IMR-90 (cell line): ENCODE measurements at regions not wholly inside any gene's neighbourhood (a gene's known extent, or its start where the extent isn't known, plus 50 kb on each side); places are given as distances from the start of the nearest gene placed in this dataset.

Experiments
- ATAC-seq: fragments of 200-7000 bp; cut with Tn5 transposase; 2 replicates; pipeline ENCODE4 v1.9.1; 2020; ENCODE audit warnings: low read depth, mild to moderate bottlenecking, moderate library complexity
- BruUV-seq: library from RNA; stranded (reverse); fragments of 400-500 nt; replicated peaks from 2 replicates; lab custom pipeline; 2021; lab: Mats Ljungman, UMichigan
- CTCF ChIA-PET: fragments of 300-600 bp; formaldehyde crosslinking; extraction: SDS; loops from one replicate; lab custom pipeline; 2021; ENCODE audit warnings: antibody characterized with exemption; lab: Yijun Ruan, JAX
- POLR2A ChIA-PET: fragments of 300-600 bp; sonication (Branson Sonifier 250); formaldehyde crosslinking; loops from one replicate; lab custom pipeline; 2022; ENCODE audit warnings: antibody characterized with exemption; ENCODE audit not compliant: unreplicated experiment; lab: Charles Lee
- DNase-seq: peaks from one replicate; pipeline ENCODE4 v3.0.0; 2013
- H2AFZ ChIP-seq: replicated peaks from 2 replicates; pipeline ENCODE3; 2013; ENCODE audit warnings: low read length, mild to moderate bottlenecking; ENCODE audit not compliant: poor library complexity
- H2AK5ac ChIP-seq: 2 replicates; pipeline ENCODE4 v1.6.1; 2013; ENCODE audit warnings: low read depth, low read length, inconsistent platforms
- H2AK9ac ChIP-seq: replicated peaks from 2 replicates; pipeline ENCODE3; 2013; ENCODE audit warnings: mild to moderate bottlenecking, low read depth, low read length, moderate library complexity; ENCODE audit not compliant: poor library complexity
- H2BK120ac ChIP-seq: 2 replicates; pipeline ENCODE4 v1.6.1; 2013; ENCODE audit warnings: low read depth, low read length, inconsistent platforms
- H2BK15ac ChIP-seq: 3 replicates; pipeline ENCODE4 v1.6.1; 2013; ENCODE audit warnings: low read depth, low read length, inconsistent platforms
- H2BK20ac ChIP-seq: 2 replicates; pipeline ENCODE4 v1.6.1; 2013; ENCODE audit warnings: low read depth, mild to moderate bottlenecking, inconsistent platforms, low read length, moderate library complexity
- H2BK5ac ChIP-seq: 2 replicates; pipeline ENCODE4 v1.6.1; 2013; ENCODE audit warnings: mild to moderate bottlenecking, low read depth, low read length, inconsistent platforms; ENCODE audit not compliant: poor library complexity, severe bottlenecking
- H3K14ac ChIP-seq: replicated peaks from 2 replicates; pipeline ENCODE4 v1.6.1; 2013; ENCODE audit warnings: low read depth, low read length, inconsistent platforms
- H3K18ac ChIP-seq: 2 replicates; pipeline ENCODE4 v1.6.1; 2013; ENCODE audit warnings: low read depth, low read length, control low read depth
- H3K23ac ChIP-seq: 2 replicates; pipeline ENCODE4 v1.6.1; 2013; ENCODE audit warnings: low read depth, low read length, inconsistent platforms
- H3K27ac ChIP-seq: 2 replicates; pipeline ENCODE4 v1.5.1; 2013; ENCODE audit warnings: mild to moderate bottlenecking, control low read depth, low read length; ENCODE audit not compliant: insufficient read depth
- H3K27me3 ChIP-seq: 2 replicates; pipeline ENCODE4 v1.6.1; 2013; ENCODE audit warnings: low read length; ENCODE audit not compliant: control insufficient read depth, insufficient read depth
- H3K36me3 ChIP-seq: 2 replicates; pipeline ENCODE4 v1.6.1; 2013; ENCODE audit warnings: low read length, mixed read lengths; ENCODE audit not compliant: control insufficient read depth, insufficient read depth
- H3K4ac ChIP-seq: 2 replicates; pipeline ENCODE4 v1.6.1; 2013; ENCODE audit warnings: low read depth, low read length, inconsistent platforms
- H3K4me1 ChIP-seq: 2 replicates; pipeline ENCODE4 v1.6.1; 2013; ENCODE audit warnings: low read length, mixed read lengths; ENCODE audit not compliant: control insufficient read depth, insufficient read depth
- H3K4me2 ChIP-seq: 2 replicates; pipeline ENCODE4 v1.6.1; 2013; ENCODE audit warnings: low read depth, mild to moderate bottlenecking, control low read depth, low read length, moderate library complexity
- H3K4me3 ChIP-seq: 2 replicates; pipeline ENCODE4 v1.5.1; 2013; ENCODE audit warnings: low read depth, mild to moderate bottlenecking, control low read depth, low read length, moderate library complexity; ENCODE audit not compliant: insufficient read depth
- H3K56ac ChIP-seq: 2 replicates; pipeline ENCODE4 v1.6.1; 2013; ENCODE audit warnings: low read length, inconsistent platforms; ENCODE audit not compliant: insufficient read depth; ENCODE audit errors: extremely low read depth
- H3K79me1 ChIP-seq, 2 experiments: 2 replicates each; pipeline ENCODE4 v1.6.1; 2013; ENCODE audit warnings: low read length in 2 of 2, inconsistent platforms in 1 of 2, low read depth in 1 of 2
- H3K9ac ChIP-seq: 2 replicates; pipeline ENCODE4 v1.6.1; 2013; ENCODE audit warnings: low read depth, low read length, control low read depth
- H3K9me1 ChIP-seq: 2 replicates; pipeline ENCODE4 v1.6.1; 2013; ENCODE audit warnings: low read length, inconsistent platforms; ENCODE audit not compliant: insufficient read depth
- H3K9me3 ChIP-seq: 2 replicates; pipeline ENCODE4 v1.6.1; 2013; ENCODE audit warnings: low read length; ENCODE audit not compliant: control insufficient read depth, insufficient read depth
- H4K20me1 ChIP-seq: 2 replicates; pipeline ENCODE4 v1.6.1; 2013; ENCODE audit warnings: low read length, inconsistent platforms; ENCODE audit not compliant: insufficient read depth
- H4K5ac ChIP-seq: 2 replicates; pipeline ENCODE4 v1.6.1; 2013; ENCODE audit warnings: mild to moderate bottlenecking, low read depth, low read length, control low read depth
- H4K8ac ChIP-seq, 2 experiments: 2 replicates each; pipeline ENCODE4 v1.6.1; 2013; ENCODE audit warnings: low read depth in 2 of 2, low read length in 2 of 2, control low read depth in 1 of 2, inconsistent platforms in 1 of 2
- H4K91ac ChIP-seq: 2 replicates; pipeline ENCODE4 v1.6.1; 2013; ENCODE audit warnings: low read depth, low read length, inconsistent platforms; ENCODE audit not compliant: insufficient read depth
- BHLHE40 ChIP-seq: fragments of 150-350 bp; IDR thresholded peaks from 2 replicates; pipeline ENCODE4 v1.6.1; 2016; ENCODE audit warnings: mild to moderate bottlenecking, low read depth, low read length
- CEBPB ChIP-seq: IDR thresholded peaks from 2 replicates; pipeline ENCODE4 v1.6.1; 2012; ENCODE audit warnings: low read depth, low read length, improper control_type of control experiment
- CHD1 ChIP-seq: IDR thresholded peaks from 2 replicates; pipeline ENCODE4 v1.6.1; 2012; ENCODE audit warnings: low read depth, low read length, improper control_type of control experiment
- FOS ChIP-seq: fragments of 150-350 bp; IDR thresholded peaks from 2 replicates; pipeline ENCODE4 v1.6.1; 2016; ENCODE audit warnings: low read depth, low read length
- MAFK ChIP-seq: IDR thresholded peaks from 2 replicates; pipeline ENCODE4 v1.6.1; 2012; ENCODE audit warnings: low read depth, low read length, improper control_type of control experiment
- MAZ ChIP-seq: IDR thresholded peaks from 2 replicates; pipeline ENCODE4 v1.6.1; 2012; ENCODE audit warnings: low read depth, mild to moderate bottlenecking, low read length, improper control_type of control experiment, moderate library complexity, borderline replicate concordance
- MXI1 ChIP-seq: IDR thresholded peaks from 2 replicates; pipeline ENCODE4 v1.6.1; 2012; ENCODE audit warnings: low read depth, mild to moderate bottlenecking, low read length, moderate library complexity, borderline replicate concordance
- NFE2L2 ChIP-seq: fragments of 150-350 bp; IDR thresholded peaks from 2 replicates; pipeline ENCODE4 v1.6.1; 2016; ENCODE audit warnings: low read depth, mild to moderate bottlenecking, low read length
- POLR2A ChIP-seq: IDR thresholded peaks from 2 replicates; pipeline ENCODE4 v1.6.1; 2012; ENCODE audit warnings: mild to moderate bottlenecking, low read depth, low read length
- RAD21 ChIP-seq: IDR thresholded peaks from 2 replicates; pipeline ENCODE4 v1.6.1; 2012; ENCODE audit warnings: low read length, improper control_type of control experiment
- RCOR1 ChIP-seq: IDR thresholded peaks from 2 replicates; pipeline ENCODE4 v1.6.1; 2012; ENCODE audit warnings: mild to moderate bottlenecking, low read length, improper control_type of control experiment; ENCODE audit not compliant: insufficient replicate concordance
- RFX5 ChIP-seq: IDR thresholded peaks from 2 replicates; pipeline ENCODE4 v1.8.0; 2012; ENCODE audit warnings: low read depth, mild to moderate bottlenecking, low read length, moderate library complexity
- SMC3 ChIP-seq: fragments of 150-350 bp; IDR thresholded peaks from 2 replicates; pipeline ENCODE4 v1.6.1; 2016; ENCODE audit warnings: low read depth, mild to moderate bottlenecking, antibody characterized with exemption, low read length, moderate library complexity
- USF2 ChIP-seq: fragments of 150-350 bp; IDR thresholded peaks from 2 replicates; pipeline ENCODE4 v1.6.1; 2017; ENCODE audit warnings: mild to moderate bottlenecking, antibody characterized with exemption, low read length, low read depth
- WGBS, 2 experiments: methylation state at CpG; one replicate each; pipeline versions ENCODE4 v1.1.5 to v1.1.7; 2013; ENCODE audit warnings: missing lambda C conversion rate in 2 of 2; ENCODE audit not compliant: insufficient read length in 1 of 2; ENCODE audit errors: extremely low coverage in 2 of 2; 5-methylcytosine and 5-hydroxymethylcytosine counted together
- dilution Hi-C: fragments of 300-500 bp; cut with HindIII; formaldehyde crosslinking; loops from one replicate; pipeline ENCODE4 v1.14.3; 2018; ENCODE audit warnings: low sequenced_read_pairs; ENCODE audit not compliant: unreplicated experiment
- in situ Hi-C: fragments of 300-500 bp; cut with MboI; formaldehyde crosslinking; loops from 3 replicates; pipeline ENCODE4 v1.14.3; 2019; ENCODE audit warnings: low sequenced_read_pairs, inconsistent platforms, mixed read lengths
- intact Hi-C: fragments of 100-400 bp; cut with micrococcal nuclease; formaldehyde crosslinking; loops from 2 replicates; pipeline ENCODE4 v1.10.0; 2022
- TF ChIP-seq, protein P1 (sequence below): fragments of 150-350 bp; IDR thresholded peaks from 2 replicates; pipeline ENCODE4 v1.6.1; 2016; ENCODE audit warnings: low read depth, mild to moderate bottlenecking, low read length, moderate library complexity, borderline replicate concordance
- TF ChIP-seq, protein P2 (sequence below): conservative IDR thresholded peaks from 2 replicates; pipeline ENCODE4 v1.5.1; 2012; ENCODE audit warnings: mild to moderate bottlenecking, low read depth, low read length, improper control_type of control experiment

GRCh38 chr13:76027131-76027530 is 391.0 kb downstream of the LMO7 start:
- no peaks in the 10 kb centered on the region for H3K27me3 ChIP-seq
- no peak for DNase-seq
- no peak overlapping the region for H3K56ac ChIP-seq
- H3K14ac ChIP-seq: no peak overlapping the region
- dilution Hi-C loops (no loop called here), intact Hi-C loops (no loop called here), in situ Hi-C loops (no loop called here)
- no peak overlapping the region for H3K4ac ChIP-seq
- no peak overlapping the region for H2BK5ac ChIP-seq
- no peak overlapping the region for H2AK5ac ChIP-seq
- H2BK20ac ChIP-seq: no peak overlapping the region
- no peak overlapping the region for H2AFZ ChIP-seq
- no peak overlapping the region for H4K8ac ChIP-seq
- no peak overlapping the region for H2AK9ac ChIP-seq
- H2BK120ac ChIP-seq: no peak overlapping the region
- no peaks in the 10 kb centered on the region for H3K4me1 ChIP-seq
- no peak overlapping the region for H4K5ac ChIP-seq
- H3K9me3 ChIP-seq: peaks cover 3% of the 10 kb centered on the region; the same call in 1 of the 2 replicates
- no peak overlapping the region for H3K18ac ChIP-seq
- no peaks in the 10 kb centered on the region for H4K20me1 ChIP-seq
- ATAC-seq: no peak
- ChIA-PET CTCF (no interaction called here), POLR2A (no interaction called here)
- H3K4me2 ChIP-seq: no peak overlapping the region
- no peaks in the 10 kb centered on the region for H3K36me3 ChIP-seq
- H3K9ac ChIP-seq: no peak overlapping the region
- no peak overlapping the region for H3K4me3 ChIP-seq
- H2BK15ac ChIP-seq: no peak overlapping the region
- H3K23ac ChIP-seq: no peak overlapping the region
- TF ChIP-seq RAD21 (no peak), USF2 (no peak), MXI1 (no peak), CHD1 (no peak), FOS (no peak), POLR2A (no peak), RCOR1 (no peak), SMC3 (no peak), BHLHE40 (no peak), MAZ (no peak), CEBPB (no peak), RFX5 (no peak), NFE2L2 (no peak), MAFK (no peak)
- TF ChIP-seq, protein P1, sequence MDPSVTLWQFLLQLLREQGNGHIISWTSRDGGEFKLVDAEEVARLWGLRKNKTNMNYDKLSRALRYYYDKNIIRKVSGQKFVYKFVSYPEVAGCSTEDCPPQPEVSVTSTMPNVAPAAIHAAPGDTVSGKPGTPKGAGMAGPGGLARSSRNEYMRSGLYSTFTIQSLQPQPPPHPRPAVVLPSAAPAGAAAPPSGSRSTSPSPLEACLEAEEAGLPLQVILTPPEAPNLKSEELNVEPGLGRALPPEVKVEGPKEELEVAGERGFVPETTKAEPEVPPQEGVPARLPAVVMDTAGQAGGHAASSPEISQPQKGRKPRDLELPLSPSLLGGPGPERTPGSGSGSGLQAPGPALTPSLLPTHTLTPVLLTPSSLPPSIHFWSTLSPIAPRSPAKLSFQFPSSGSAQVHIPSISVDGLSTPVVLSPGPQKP: no peak
- TF ChIP-seq, protein P2, sequence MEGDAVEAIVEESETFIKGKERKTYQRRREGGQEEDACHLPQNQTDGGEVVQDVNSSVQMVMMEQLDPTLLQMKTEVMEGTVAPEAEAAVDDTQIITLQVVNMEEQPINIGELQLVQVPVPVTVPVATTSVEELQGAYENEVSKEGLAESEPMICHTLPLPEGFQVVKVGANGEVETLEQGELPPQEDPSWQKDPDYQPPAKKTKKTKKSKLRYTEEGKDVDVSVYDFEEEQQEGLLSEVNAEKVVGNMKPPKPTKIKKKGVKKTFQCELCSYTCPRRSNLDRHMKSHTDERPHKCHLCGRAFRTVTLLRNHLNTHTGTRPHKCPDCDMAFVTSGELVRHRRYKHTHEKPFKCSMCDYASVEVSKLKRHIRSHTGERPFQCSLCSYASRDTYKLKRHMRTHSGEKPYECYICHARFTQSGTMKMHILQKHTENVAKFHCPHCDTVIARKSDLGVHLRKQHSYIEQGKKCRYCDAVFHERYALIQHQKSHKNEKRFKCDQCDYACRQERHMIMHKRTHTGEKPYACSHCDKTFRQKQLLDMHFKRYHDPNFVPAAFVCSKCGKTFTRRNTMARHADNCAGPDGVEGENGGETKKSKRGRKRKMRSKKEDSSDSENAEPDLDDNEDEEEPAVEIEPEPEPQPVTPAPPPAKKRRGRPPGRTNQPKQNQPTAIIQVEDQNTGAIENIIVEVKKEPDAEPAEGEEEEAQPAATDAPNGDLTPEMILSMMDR: no peak
- WGBS, 2 experiments: no CpG with 5 or more reads among the region's 2 CpGs
- no peaks in the 10 kb centered on the region for H3K9me1 ChIP-seq
- no TSS peak for BruUV-seq
- no peaks in the 10 kb centered on the region for H3K79me1 ChIP-seq
- H3K27ac ChIP-seq: no peak overlapping the region
- no peak overlapping the region for H4K91ac ChIP-seq
